GM19397 (cell line): ENCODE measurements at regions not wholly inside any gene's neighbourhood (a gene's known extent, or its start where the extent isn't known, plus 50 kb on each side); places are given as distances from the start of the nearest gene placed in this dataset.
"Not testable (repeated sequence)": the region's sequence is repeated elsewhere in the genome, so short reads cannot be mapped to it uniquely, and the experiment has no call there.

Experiments used
- ATAC-seq: cut with Tn5 transposase; IDR thresholded peaks from one replicate; pipeline ENCODE4 v1.9.1; 2021; ENCODE audit warnings: mild to moderate bottlenecking, moderate library complexity; ENCODE audit not compliant: unreplicated experiment

GRCh38 chr2:234409590-234409989 lies 87.3 kb downstream of the ARL4C start:
- no peak for ATAC-seq

GRCh38 chr2:234406085-234406484 lies 90.8 kb downstream of the ARL4C start:
- ATAC-seq = no peak

DNA sequence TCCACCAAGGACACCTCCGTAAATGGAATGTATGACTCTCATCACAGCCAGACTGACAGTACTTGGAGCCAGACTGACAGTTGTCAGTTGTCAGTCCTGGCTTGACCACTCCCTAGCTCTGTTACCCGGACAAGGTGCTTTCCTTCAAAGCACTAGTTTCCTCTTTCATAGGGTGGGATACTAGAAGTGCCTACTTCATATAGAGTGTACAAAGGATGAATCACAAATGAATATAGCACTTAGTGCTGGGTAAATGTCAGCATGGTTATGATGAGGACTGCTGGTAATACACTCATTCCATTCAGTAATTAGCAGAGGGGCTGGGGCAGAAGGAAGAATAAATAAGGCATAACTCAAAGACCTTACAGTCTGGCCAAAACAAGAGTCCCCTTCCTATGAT lies 91.4 kb downstream of the ARL4C start:
- no peak for ATAC-seq

GRCh38 chr2:234404957-234405356 lies 91.9 kb downstream of the ARL4C start:
- no peak for ATAC-seq

DNA sequence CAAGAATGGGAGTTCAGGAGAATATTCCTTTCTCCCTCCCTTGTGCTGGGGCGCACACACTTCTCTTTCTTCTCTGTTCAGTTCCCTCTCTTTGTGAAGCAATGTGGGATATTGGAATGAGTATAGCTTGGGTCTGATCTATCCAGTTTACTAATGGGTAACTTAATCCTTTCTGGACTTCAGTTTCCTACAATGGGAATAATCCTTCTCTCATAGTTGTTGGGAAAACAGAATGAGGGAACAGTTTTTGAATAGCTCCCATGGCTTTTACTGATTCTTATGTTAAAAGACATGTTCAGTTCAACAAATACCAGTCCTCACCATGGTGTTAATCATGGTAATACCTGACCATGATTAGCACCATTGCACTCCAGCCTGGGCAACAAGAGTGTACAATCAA lies 93.1 kb downstream of the ARL4C start:
- ATAC-seq = no peak

DNA sequence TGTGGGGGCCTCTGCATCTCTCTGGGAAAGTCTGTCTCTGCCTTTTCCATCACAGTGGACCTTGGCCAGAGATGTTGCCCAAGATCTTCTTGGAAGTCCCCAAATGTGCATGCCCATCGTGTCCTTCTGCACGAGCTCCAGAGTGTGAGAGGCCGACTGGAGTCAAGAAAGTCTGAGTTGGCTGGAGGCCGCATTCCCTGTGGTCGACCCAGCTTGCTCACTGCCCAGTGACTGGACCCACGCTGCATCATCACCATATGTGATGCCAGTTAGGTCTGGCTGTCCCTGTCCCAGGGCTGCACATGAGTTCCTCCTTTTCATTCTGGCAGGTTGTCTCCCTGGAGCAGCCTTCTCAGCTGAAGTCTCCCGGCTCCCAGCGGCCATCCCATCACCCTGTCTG lies 93.8 kb downstream of the ARL4C start:
- ATAC-seq = no peak

DNA sequence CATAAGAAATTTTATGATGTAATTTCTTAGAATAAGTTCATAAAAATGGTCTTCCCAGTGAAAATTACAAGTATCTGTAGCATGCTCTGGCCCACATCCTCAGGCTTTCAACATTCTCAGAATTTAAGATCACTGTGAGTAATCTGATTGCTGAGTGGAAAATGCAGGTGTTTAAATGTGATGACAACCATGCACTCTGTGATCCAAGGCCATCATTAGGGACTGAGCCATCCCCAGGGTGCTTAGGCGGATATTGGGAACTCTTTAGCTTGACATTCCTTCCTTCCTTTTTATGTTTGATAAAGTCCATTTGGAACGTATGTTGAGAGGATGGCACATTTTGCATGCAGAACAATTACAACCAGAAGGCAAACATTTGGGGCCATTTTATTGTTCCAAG lies 95.5 kb downstream of the ARL4C start:
- ATAC-seq = no peak

GRCh38 chr2:234399451-234400246 lies 97.2 kb downstream of the ARL4C start:
- ATAC-seq = no peak

- ATAC-seq = no peak
These were observed 98.3 kb downstream of the ARL4C start for GRCh38 chr2:234398531-234398930.

DNA sequence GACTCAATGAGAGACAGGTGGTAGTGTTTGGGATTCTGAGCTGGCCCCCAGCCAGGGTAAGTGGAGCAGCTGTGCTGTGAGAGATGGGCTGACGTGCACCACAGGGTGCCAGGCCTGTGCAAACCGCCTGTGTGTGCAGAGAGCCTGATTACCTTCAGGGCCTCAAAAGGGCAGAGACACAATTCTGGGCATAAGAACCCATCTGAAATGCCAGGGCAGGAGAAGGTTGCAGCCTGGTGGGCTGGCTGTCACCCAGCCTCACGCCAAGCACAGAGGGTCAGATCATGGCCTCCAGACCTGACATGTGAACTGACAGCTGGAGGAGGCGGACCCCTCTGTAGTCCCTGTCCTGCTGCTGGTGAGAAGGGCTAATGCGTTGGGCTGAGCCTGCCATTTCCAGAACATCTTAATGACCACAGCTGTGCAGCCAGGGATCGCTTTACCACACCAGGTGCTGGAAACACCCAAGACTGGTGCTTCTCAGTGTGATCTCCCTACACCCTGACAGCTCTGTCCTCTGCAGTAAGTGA lies 100.9 kb downstream of the ARL4C start:
- no peak for ATAC-seq

DNA sequence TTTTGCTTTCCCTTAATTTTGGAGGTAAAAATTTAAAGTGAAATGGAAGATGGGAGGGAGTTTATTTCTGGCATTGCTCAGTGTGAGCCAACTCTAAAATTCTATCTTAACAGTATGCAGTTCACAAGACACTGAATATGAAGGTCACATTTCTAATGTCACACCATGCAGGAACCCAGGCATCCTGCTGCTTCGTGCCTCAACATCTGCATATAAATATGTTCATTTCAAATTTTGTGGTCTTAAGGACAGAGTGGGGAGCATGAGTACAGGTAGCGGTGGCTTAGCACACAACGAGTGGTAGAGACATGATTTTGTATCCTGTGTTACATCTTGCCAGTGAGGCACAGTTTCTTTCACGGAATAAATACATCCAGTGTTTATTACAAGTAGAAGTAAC lies 102.4 kb downstream of the ARL4C start:
- ATAC-seq = no peak

- ATAC-seq = no peak
These were observed 103.5 kb downstream of the ARL4C start for GRCh38 chr2:234393354-234393753.

DNA sequence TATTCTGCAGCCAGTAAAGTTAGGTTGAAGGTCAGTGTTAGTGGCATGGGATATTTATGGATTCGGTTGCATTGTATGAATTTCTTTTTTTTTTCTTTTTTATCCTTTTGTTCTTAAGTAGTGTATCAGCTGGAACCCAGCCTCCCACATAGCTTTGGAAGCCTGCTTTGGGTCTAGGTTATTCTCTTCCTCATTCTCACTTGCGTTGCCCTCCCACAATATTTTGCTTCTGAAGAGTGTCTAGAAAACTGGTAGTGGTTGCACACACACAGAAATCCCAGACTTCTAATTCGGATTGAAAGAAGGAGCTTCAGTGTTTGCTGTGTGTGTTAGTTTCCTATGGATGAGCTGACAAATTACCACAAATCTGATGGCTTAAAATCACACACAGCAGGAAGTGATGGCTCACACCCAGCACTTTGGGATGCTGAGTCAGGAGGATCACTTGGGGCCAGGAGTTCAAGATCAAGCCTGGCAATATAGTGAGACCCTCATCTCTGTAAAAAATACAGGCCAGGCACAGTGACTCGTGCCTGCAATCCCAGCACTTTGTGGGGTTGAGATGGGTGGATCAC lies 104.8 kb downstream of the ARL4C start:
- no peak for ATAC-seq

DNA sequence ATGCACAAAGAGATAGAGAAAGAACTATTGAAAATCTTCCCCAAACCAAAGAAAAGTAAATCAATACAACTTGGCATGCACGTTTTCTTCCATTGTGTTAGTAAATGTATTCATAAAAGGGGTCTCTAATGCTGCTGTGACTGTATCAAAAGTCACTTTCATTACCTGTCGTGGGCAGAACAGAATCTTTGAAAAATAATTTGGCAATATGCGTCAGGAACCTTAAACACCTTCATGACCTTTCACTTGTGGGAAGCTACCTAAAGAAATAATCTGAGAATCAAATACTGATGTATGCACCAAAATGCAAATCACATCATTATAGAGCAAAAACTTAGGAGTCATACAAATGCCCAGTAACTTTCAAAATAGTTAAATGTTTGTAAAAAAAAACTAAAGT lies 105.3 kb downstream of the ARL4C start:
- ATAC-seq = no peak

DNA sequence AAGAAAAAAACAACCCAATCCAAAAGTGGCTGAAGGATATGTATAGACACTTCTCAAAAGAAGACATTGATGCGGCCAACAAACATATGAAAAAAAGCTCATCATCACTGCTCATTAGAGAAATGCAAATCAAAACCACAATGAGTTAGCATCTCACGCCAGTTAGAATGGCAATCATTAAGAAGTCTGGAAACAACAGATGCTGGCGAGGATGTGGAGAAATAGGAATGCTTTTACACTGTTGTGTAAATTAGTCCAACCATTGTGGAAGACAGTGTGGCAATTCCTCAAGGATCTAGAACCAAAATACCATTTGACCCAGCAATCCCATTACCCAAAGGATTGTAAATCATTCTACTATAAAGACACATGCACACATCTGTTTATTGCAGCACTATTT lies 107.2 kb downstream of the ARL4C start:
- not testable (repeated sequence) for ATAC-seq

DNA sequence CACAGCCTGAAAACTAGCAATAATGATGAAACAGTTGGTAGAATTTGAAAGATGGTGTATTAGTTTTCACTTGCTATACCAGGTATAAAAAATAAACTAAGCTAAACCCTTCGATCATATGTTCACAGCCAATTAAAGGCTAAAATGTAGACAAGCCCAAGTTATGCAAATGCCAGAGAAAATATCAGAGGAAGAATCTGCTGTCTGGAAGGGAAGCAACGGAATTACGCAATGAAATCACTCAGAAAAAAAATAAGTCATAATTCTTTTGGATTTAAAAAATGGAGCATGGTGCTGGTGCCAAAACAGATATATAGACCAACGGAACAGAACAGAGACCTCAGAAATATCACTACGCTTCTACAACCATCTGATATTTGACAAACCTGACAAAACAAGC lies 108.3 kb downstream of the ARL4C start:
- no peak for ATAC-seq

DNA sequence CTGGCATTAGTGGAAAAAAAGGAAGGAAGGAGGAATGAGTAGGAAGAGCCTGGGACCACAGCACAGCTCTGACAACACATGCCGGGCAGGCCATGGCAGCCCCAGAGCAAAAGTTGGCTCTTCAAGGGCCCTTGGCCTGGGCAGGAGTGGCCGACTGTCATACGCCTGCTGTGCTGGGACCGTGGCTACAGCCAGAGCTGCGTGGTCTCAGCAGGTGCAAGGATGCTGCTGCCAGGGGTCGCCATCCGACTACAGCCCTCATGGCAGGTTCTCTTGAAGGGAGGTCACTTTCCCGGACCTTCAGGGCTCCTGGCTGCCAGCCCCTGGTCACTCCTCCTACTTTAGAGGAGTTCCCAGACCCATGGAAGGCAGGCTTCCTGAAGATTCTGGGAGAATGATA lies 109.9 kb downstream of the ARL4C start:
- no peak for ATAC-seq

- ATAC-seq = no peak
These were observed 114.8 kb downstream of the ARL4C start for GRCh38 chr2:234382131-234382530.

DNA sequence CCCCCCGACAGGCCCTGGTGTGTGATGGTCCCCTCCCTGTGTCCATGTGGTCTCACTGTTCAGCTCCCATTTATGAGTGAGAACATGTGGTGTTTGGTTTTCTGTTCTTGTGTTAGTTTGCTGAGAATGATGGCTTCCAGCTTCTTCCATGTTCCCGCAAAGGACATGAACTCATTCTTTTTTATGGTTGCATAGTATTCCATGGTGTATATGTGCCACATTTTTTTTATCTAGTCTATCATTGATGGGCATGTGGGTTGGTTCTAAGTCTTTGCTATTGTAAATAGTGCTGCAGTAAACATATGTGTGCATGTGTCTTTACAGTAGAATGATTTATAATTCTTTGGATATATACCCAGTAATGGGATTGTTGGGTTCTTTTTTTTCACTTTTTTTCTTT lies 117.9 kb downstream of the ARL4C start:
- not testable (repeated sequence) for ATAC-seq

DNA sequence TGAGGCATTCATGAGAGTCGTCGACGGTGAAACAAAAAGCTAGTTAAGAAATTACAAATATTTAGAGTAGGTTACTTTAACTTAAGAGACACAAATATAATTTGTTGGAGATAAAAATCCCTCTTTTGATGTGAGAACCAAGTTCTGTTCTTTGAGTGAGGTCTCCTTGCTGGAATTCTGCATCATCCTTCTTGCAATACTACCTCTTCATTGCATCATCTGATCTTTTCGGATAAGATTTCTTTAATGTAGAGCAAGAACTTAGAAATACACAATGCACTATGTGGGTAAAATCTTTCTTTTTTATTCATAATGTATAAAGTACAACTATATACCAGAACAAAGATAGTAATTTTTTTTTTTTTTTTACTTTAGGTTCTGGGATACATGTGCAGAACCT lies 118.4 kb downstream of the ARL4C start:
- ATAC-seq = no peak

DNA sequence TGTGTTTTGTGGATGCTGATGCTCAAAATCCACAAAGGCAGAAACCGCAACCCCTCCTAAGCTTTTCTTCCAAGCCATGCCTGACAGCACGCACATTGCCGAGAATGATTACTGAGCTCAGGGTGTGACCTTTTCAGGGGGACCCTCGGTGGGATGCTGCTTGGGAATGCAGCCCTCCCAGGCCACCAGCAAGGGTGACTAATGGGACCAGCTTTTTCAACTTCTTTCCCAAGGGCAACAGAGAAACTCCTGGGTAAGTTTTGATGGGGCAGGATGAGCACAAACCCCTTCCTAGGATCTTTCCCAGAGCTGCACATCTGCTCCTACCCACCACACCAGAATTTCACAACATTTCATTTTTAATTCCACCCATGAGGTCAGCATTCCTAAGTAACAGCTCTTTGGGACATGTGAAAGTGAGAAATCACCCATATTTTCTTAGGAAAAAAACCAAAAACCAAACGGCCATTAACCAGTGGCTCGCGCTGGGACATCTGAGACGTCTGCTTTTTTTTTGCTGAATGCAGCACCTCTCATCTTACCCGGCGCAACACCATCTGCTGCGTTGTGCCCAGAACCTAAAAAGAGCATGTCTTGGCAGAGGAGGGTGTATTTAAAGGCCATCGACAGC lies 119.0 kb downstream of the ARL4C start:
- no peak for ATAC-seq

DNA sequence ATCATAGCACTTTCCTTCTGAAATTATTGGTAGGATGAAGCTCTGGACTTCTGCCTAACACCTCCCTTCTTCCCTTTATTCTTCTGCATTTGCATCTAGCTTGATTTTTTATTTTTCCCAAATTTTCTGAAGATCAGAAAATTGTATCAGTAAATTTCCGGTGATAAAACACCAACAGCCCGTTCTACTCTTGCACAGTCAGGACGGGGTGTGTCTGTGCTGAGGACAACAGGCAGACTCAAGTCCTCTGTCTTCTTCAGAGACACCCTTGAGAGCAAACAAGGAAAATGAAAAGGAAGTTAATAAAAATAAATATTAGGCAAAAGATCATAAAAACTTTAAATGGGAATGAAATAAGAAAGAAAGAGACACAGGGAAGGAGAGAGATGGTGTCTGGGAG lies 120.7 kb downstream of the ARL4C start:
- ATAC-seq = no peak
